ENCODE measurements at regions not wholly inside any gene's neighbourhood (a gene's known extent, or its start where the extent isn't known, plus 50 kb on each side); places are given as distances from the start of the nearest gene placed in this dataset.

- H3K9me3 ChIP-seq: no peaks in the 10 kb centered on the region
- ATAC-seq (ENCODE audit: insufficient number of reproducible peaks, low FRiP score, low read depth) (no peak), DNase-seq (ENCODE audit: low spot score) (no peak)
- no peaks in the 10 kb centered on the region for H3K36me3 ChIP-seq
- H3K27me3 ChIP-seq (replicated peaks; ENCODE audit: insufficient read depth): no peaks in the 10 kb centered on the region
- TF ChIP-seq CTCF (IDR thresholded peaks at IDR 0.05): no peak
- no peak overlapping the region for H3K4me3 ChIP-seq
- no peaks in the 10 kb centered on the region for H3K4me1 ChIP-seq (ENCODE audit: control insufficient read depth in 1 of 2, low read depth in 2 of 2)
- no peak overlapping the region for H3K27ac ChIP-seq
Observed at GRCh38 chr1:195794225-195794624, 814.0 kb downstream of the KCNT2 start.

- no peak for TF ChIP-seq CTCF (IDR thresholded peaks at IDR 0.05)
- no peak for ATAC-seq (ENCODE audit: insufficient number of reproducible peaks, low FRiP score, low read depth)
Observed at GRCh38 chr1:195791796-195792195, 816.4 kb downstream of the KCNT2 start.

GRCh38 chr1:195790514-195791168 lies 817.6 kb downstream of the KCNT2 start:
- Histone ChIP-seq H3K36me3 (no peaks in the 10 kb centered on the region), H3K27me3 (replicated peaks; ENCODE audit: insufficient read depth) (no peaks in the 10 kb centered on the region), H3K9me3 (no peaks in the 10 kb centered on the region), H3K4me1 (ENCODE audit: control insufficient read depth in 1 of 2, low read depth in 2 of 2) (no peaks in the 10 kb centered on the region), H3K27ac (no peak overlapping the region), H3K4me3 (no peak overlapping the region)
- ATAC-seq (ENCODE audit: insufficient number of reproducible peaks, low FRiP score, low read depth) (no peak), DNase-seq (ENCODE audit: low spot score) (no peak)
- no peak for TF ChIP-seq CTCF (IDR thresholded peaks at IDR 0.05)

More at GRCh38 chr1:195791796-195792195, 816.4 kb downstream of the KCNT2 start:
- Histone ChIP-seq H3K36me3 (no peaks in the 10 kb centered on the region), H3K27ac (no peak overlapping the region), H3K27me3 (replicated peaks; ENCODE audit: insufficient read depth) (no peaks in the 10 kb centered on the region), H3K9me3 (no peaks in the 10 kb centered on the region), H3K4me3 (no peak overlapping the region), H3K4me1 (ENCODE audit: control insufficient read depth in 1 of 2, low read depth in 2 of 2) (no peaks in the 10 kb centered on the region)
- DNase-seq (ENCODE audit: low spot score): no peak

GRCh38 chr1:195789321-195789720 lies 818.9 kb downstream of the KCNT2 start:
- no peak for TF ChIP-seq CTCF (IDR thresholded peaks at IDR 0.05)
- H3K9me3 ChIP-seq: no peaks in the 10 kb centered on the region
- no peak for ATAC-seq (ENCODE audit: insufficient number of reproducible peaks, low FRiP score, low read depth)

GRCh38 chr1:195788721-195789120 lies 819.5 kb downstream of the KCNT2 start:
- Histone ChIP-seq H3K9me3 (no peaks in the 10 kb centered on the region), H3K27me3 (replicated peaks; ENCODE audit: insufficient read depth) (no peaks in the 10 kb centered on the region), H3K27ac (no peak overlapping the region), H3K4me3 (no peak overlapping the region), H3K36me3 (no peaks in the 10 kb centered on the region), H3K4me1 (ENCODE audit: control insufficient read depth in 1 of 2, low read depth in 2 of 2) (no peaks in the 10 kb centered on the region)
- no peak for TF ChIP-seq CTCF (IDR thresholded peaks at IDR 0.05)
- ATAC-seq (ENCODE audit: insufficient number of reproducible peaks, low FRiP score, low read depth) (no peak), DNase-seq (ENCODE audit: low spot score) (no peak)

More at GRCh38 chr1:195789321-195789720, 818.9 kb downstream of the KCNT2 start:
- H3K27me3 ChIP-seq (replicated peaks; ENCODE audit: insufficient read depth): no peaks in the 10 kb centered on the region
- H3K36me3 ChIP-seq: no peaks in the 10 kb centered on the region
- DNase-seq (ENCODE audit: low spot score): no peak
- H3K4me3 ChIP-seq: no peak overlapping the region
- H3K4me1 ChIP-seq (ENCODE audit: control insufficient read depth in 1 of 2, low read depth in 2 of 2): no peaks in the 10 kb centered on the region
- no peak overlapping the region for H3K27ac ChIP-seq
